COR-L47 (cell line): ENCODE measurements at regions not wholly inside any gene's neighbourhood (a gene's known extent, or its start where the extent isn't known, plus 50 kb on each side); places are given as distances from the start of the nearest gene placed in this dataset.

Source experiments
- DNase-seq: peaks from one replicate; lab custom pipeline; 2025; lab: John Stamatoyannopoulos, UW

GRCh38 chr12:64931321-64931720 is 106.9 kb downstream of the TBC1D30 start:
- no peak for DNase-seq

- no peak for DNase-seq
These were observed 107.5 kb downstream of the TBC1D30 start for GRCh38 chr12:64931981-64932380.

- DNase-seq = no peak
These were observed 109.3 kb downstream of the TBC1D30 start for GRCh38 chr12:64933791-64934190.

- no peak for DNase-seq
These were observed 113.0 kb downstream of the TBC1D30 start for GRCh38 chr12:64937452-64937851.

GRCh38 chr12:64938179-64938578 is 113.7 kb downstream of the TBC1D30 start:
- DNase-seq = no peak

GRCh38 chr12:64943686-64944085 is 119.2 kb downstream of the TBC1D30 start:
- DNase-seq = no peak

GRCh38 chr12:64944966-64945365 is 120.5 kb downstream of the TBC1D30 start:
- DNase-seq = no peak

GRCh38 chr12:64946132-64946829 is 121.8 kb downstream of the TBC1D30 start:
- DNase-seq = peak; percentile 97

- no peak for DNase-seq
These were observed 126.4 kb downstream of the TBC1D30 start for GRCh38 chr12:64950711-64951298.

- DNase-seq = no peak
These were observed 127.5 kb downstream of the TBC1D30 start for GRCh38 chr12:64951944-64952343.

- no peak for DNase-seq
These were observed 131.3 kb downstream of the TBC1D30 start for GRCh38 chr12:64955746-64956145.

GRCh38 chr12:64965920-64966319 is 141.5 kb downstream of the TBC1D30 start:
- no peak for DNase-seq

- DNase-seq = no peak
These were observed 144.8 kb downstream of the TBC1D30 start for GRCh38 chr12:64968989-64969819.

- DNase-seq = no peak
These were observed 145.0 kb downstream of the WIF1 start for GRCh38 chr12:64976131-64976530.

GRCh38 chr12:64983771-64984278 is 137.3 kb downstream of the WIF1 start:
- no peak for DNase-seq

GRCh38 chr12:64991121-64991611 is 129.9 kb downstream of the WIF1 start:
- DNase-seq = no peak

- DNase-seq = no peak
These were observed 129.0 kb downstream of the WIF1 start for GRCh38 chr12:64992116-64992515.

- no peak for DNase-seq
These were observed 128.5 kb downstream of the WIF1 start for GRCh38 chr12:64992641-64993040.

- DNase-seq = no peak
These were observed 127.6 kb downstream of the WIF1 start for GRCh38 chr12:64993461-64993860.

- no peak for DNase-seq
These were observed 125.3 kb downstream of the WIF1 start for GRCh38 chr12:64995816-64996215.

- DNase-seq = no peak
These were observed 123.2 kb downstream of the WIF1 start for GRCh38 chr12:64997858-64998257.

- no peak for DNase-seq
These were observed 122.5 kb downstream of the WIF1 start for GRCh38 chr12:64998371-64999147.
